A673 (cell line): ENCODE measurements at regions not wholly inside any gene's neighbourhood (a gene's known extent, or its start where the extent isn't known, plus 50 kb on each side); places are given as distances from the start of the nearest gene placed in this dataset.

Experiments used
- CTCF ChIP-seq: fragments of 300-800, 200-600 bp; sonication (generic); conservative IDR thresholded peaks from 2 replicates; pipeline ENCODE4 v1.5.1; 2017; ENCODE audit warnings: low read depth, mild to moderate bottlenecking, antibody characterized with exemption, low read length, moderate library complexity, mixed read lengths
- EZH2 ChIP-seq: fragments of 200-600 bp; sonication (generic); IDR thresholded peaks from 2 replicates; pipeline ENCODE4 v1.6.1; 2017; ENCODE audit warnings: borderline replicate concordance, low read depth, mild to moderate bottlenecking, mixed read lengths, antibody characterized with exemption, low read length; ENCODE audit not compliant: poor library complexity, severe bottlenecking

- TF ChIP-seq CTCF (no peak), EZH2 (no peak)
These were observed 74.4 kb upstream of the ACP3 start for GRCh38 chr3:132242790-132243189.
